Stomach (tissue), 8 donors: ENCODE measurements at regions not wholly inside any gene's neighbourhood (a gene's known extent, or its start where the extent isn't known, plus 50 kb on each side); places are given as distances from the start of the nearest gene placed in this dataset.

Experiments used
- DNase-seq, 2 donors: peaks; one replicate each; pipeline versions ENCODE4 v3.0.0 to v3.0.0-alpha.2; 2013 to 2019
- H3K27ac ChIP-seq, 5 donors: fragments of 200-600 bp in 4 of 5; sonication (generic) in 4 of 5; one replicate each; pipeline ENCODE4 v1.5.1; 2013 to 2019; ENCODE audit warnings: mild to moderate bottlenecking in 1 of 5, moderate library complexity in 1 of 5
- H3K27me3 ChIP-seq, 3 donors: fragments of 200-600 bp; sonication (generic); one replicate each; pipeline ENCODE4 v1.5.1; 2017 to 2019; ENCODE audit warnings: mixed run types in 1 of 3
- H3K36me3 ChIP-seq, 4 donors: fragments of 200-600 bp; sonication (generic); 1 replicate in 3 of 4; 2 replicates in 1 of 4; pipeline ENCODE4 v1.5.1; 2016 to 2019
- H3K4me1 ChIP-seq, 4 donors: fragments of 200-600 bp; sonication (generic); one replicate each; pipeline ENCODE4 v1.5.1; 2016 to 2019
- H3K4me3 ChIP-seq, 4 donors: fragments of 200-600 bp; sonication (generic) in 3 of 4; one replicate each; pipeline ENCODE4 v1.5.1; 2016 to 2019; ENCODE audit warnings: mild to moderate bottlenecking in 1 of 4
- H3K9me3 ChIP-seq, 4 donors: fragments of 200-600 bp; sonication (generic); one replicate each; pipeline ENCODE4 v1.5.1; 2016 to 2019
- CTCF ChIP-seq, 7 experiments: fragments of 450-650 bp in 4 of 7; fragments of 200-600 bp in 3 of 7; sonication (generic) in 3 of 7; IDR thresholded peaks; one replicate each; pipeline ENCODE4 v1.5.1; 2016 to 2019; ENCODE audit warnings: antibody characterized with exemption in 7 of 7, control low read depth in 2 of 7, mild to moderate bottlenecking in 1 of 7
- EP300 ChIP-seq: sonication (generic); formaldehyde crosslinking; IDR thresholded peaks from one replicate; pipeline ENCODE4 v1.6.1; 2017; ENCODE audit warnings: antibody characterized with exemption
- POLR2A ChIP-seq, 4 donors: fragments of 450-650 bp; IDR thresholded peaks; one replicate each; pipeline ENCODE4 v1.6.1; 2016; ENCODE audit warnings: antibody characterized with exemption in 4 of 4, control low read depth in 2 of 4, mild to moderate bottlenecking in 1 of 4, moderate library complexity in 1 of 4
- POLR2AphosphoS5 ChIP-seq, 3 donors: sonication (generic); formaldehyde crosslinking; IDR thresholded peaks; one replicate each; pipeline ENCODE4 v1.6.1; 2016; ENCODE audit warnings: antibody characterized with exemption in 3 of 3
- WGBS, 5 donors: extraction: QIAGEN DNeasy Blood & Tissue Kit in 3 of 5; methylation state at CpG; one replicate each; pipeline versions ENCODE4 v1.1.5 to v1.1.7; 2013 to 2018; 5-methylcytosine and 5-hydroxymethylcytosine counted together
- intact Hi-C: fragments of 100-400 bp; cut with DNase I; formaldehyde crosslinking; loops from one replicate; pipeline ENCODE4 v1.15.1; 2023; ENCODE audit warnings: low total_unique reads
- donor health status: healthy with polysubstance abuse.
- donor health status: Bipolar disorder and iron deficiency.
- donor health status: healthy.

- intact Hi-C loops, result no loop called here
- no peaks in the 10 kb centered on the region for H3K9me3 ChIP-seq
- H3K4me3 ChIP-seq, result no peak overlapping the region
- TF ChIP-seq POLR2A (IDR thresholded peaks at IDR 0.05), result no peak
- TF ChIP-seq EP300, result no peak
- TF ChIP-seq POLR2AphosphoS5 (IDR thresholded peaks at IDR 0.05), result no peak
- no peak for TF ChIP-seq CTCF (IDR thresholded peaks at IDR 0.05)
- no peaks in the 10 kb centered on the region for H3K36me3 ChIP-seq
- no peaks in the 10 kb centered on the region for H3K27me3 ChIP-seq
- peaks cover 0 to 9% (median 0%) of the 10 kb centered on the region in 4 donors for H3K4me1 ChIP-seq
- no peak for DNase-seq
- WGBS, 5 donors, result 90 to 93% (median 93%) methylated on average over 4 of the region's 4 CpGs
- no peak overlapping the region for H3K27ac ChIP-seq
These were observed 123.7 kb downstream of the QPCT start for GRCh38 chr2:37468170-37468569.

- no peaks in the 10 kb centered on the region for H3K27me3 ChIP-seq
- DNase-seq, result no peak
- no peak for TF ChIP-seq EP300
- no peak for TF ChIP-seq POLR2A (IDR thresholded peaks at IDR 0.05)
- no peak for TF ChIP-seq CTCF (IDR thresholded peaks at IDR 0.05)
- no peak for TF ChIP-seq POLR2AphosphoS5 (IDR thresholded peaks at IDR 0.05)
- intact Hi-C loops, result no loop called here
- peaks cover 0 to 12% (median 0%) of the 10 kb centered on the region in 4 donors for H3K4me1 ChIP-seq
- no peak overlapping the region for H3K4me3 ChIP-seq
- 44 to 92% (median 62%) methylated on average over 1 of the region's 1 CpG for WGBS, 5 donors
- H3K9me3 ChIP-seq, result no peaks in the 10 kb centered on the region
- H3K27ac ChIP-seq, result no peak overlapping the region
- H3K36me3 ChIP-seq, result no peaks in the 10 kb centered on the region
These were observed 124.7 kb downstream of the QPCT start for GRCh38 chr2:37469126-37469525.

GRCh38 chr2:37471104-37471503 is 126.7 kb downstream of the QPCT start:
- intact Hi-C loops, result no loop called here
- 94 to 100% (median 97%) methylated on average over 1 of the region's 1 CpG for whole genome bisulfite sequencing, 5 donors
- H3K9me3 ChIP-seq, result no peaks in the 10 kb centered on the region
- no peak overlapping the region for H3K4me3 ChIP-seq
- peaks cover 0 to 12% (median under 1%) of the 10 kb centered on the region in 4 donors for H3K4me1 ChIP-seq
- no peaks in the 10 kb centered on the region for H3K27me3 ChIP-seq
- H3K27ac ChIP-seq, result no peak overlapping the region
- H3K36me3 ChIP-seq, result no peaks in the 10 kb centered on the region
- DNase-seq, result no peak
- TF ChIP-seq EP300 (no peak), CTCF (IDR thresholded peaks at IDR 0.05) (no peak), POLR2AphosphoS5 (IDR thresholded peaks at IDR 0.05) (no peak), POLR2A (IDR thresholded peaks at IDR 0.05) (no peak)

GRCh38 chr2:37471994-37472393 is 127.6 kb downstream of the QPCT start:
- 68 to 89% (median 74%) methylated on average over 1 of the region's 1 CpG for WGBS, 5 donors
- no peak for TF ChIP-seq EP300
- no peak for TF ChIP-seq POLR2AphosphoS5 (IDR thresholded peaks at IDR 0.05)
- no peak for TF ChIP-seq POLR2A (IDR thresholded peaks at IDR 0.05)
- TF ChIP-seq CTCF (IDR thresholded peaks at IDR 0.05), result no peak

More at GRCh38 chr2:37471994-37472393, 127.6 kb downstream of the QPCT start:
- no peak for DNase-seq
- intact Hi-C loops, result no loop called here
- H3K9me3 ChIP-seq, result no peaks in the 10 kb centered on the region
- peaks cover 0 to 12% (median 3%) of the 10 kb centered on the region in 4 donors for H3K4me1 ChIP-seq
- no peak overlapping the region for H3K4me3 ChIP-seq
- H3K36me3 ChIP-seq, result no peaks in the 10 kb centered on the region
- no peaks in the 10 kb centered on the region for H3K27me3 ChIP-seq
- no peak overlapping the region for H3K27ac ChIP-seq
